Erythroblast (primary cell): ENCODE measurements at regions not wholly inside any gene's neighbourhood (a gene's known extent, or its start where the extent isn't known, plus 50 kb on each side); places are given as distances from the start of the nearest gene placed in this dataset.

ENCODE experiments used
- DNase-seq, 2 experiments: peaks; one replicate each; lab custom pipeline; 2025; lab: John Stamatoyannopoulos, UW
- GATA1 ChIP-seq: IDR thresholded peaks from 2 replicates; pipeline ENCODE4 v1.6.1; 2011; ENCODE audit warnings: low read depth, mild to moderate bottlenecking, control low read depth, low read length, moderate library complexity
- POLR2A ChIP-seq: IDR thresholded peaks from 2 replicates; pipeline ENCODE4 v1.6.1; 2011; ENCODE audit warnings: mild to moderate bottlenecking, low read length

- no peak for TF ChIP-seq GATA1
- no peak for TF ChIP-seq POLR2A
- DNase-seq, result no peak
Observed at GRCh38 chr12:93183940-93184671, 193.6 kb upstream of the NUDT4 start.

GRCh38 chr12:93184672-93185368 lies 192.9 kb upstream of the NUDT4 start:
- no peak for DNase-seq
- TF ChIP-seq GATA1, result no peak
- no peak for TF ChIP-seq POLR2A

GRCh38 chr12:93185369-93185741 lies 192.4 kb upstream of the NUDT4 start:
- TF ChIP-seq GATA1 (no peak), POLR2A (no peak)
- DNase-seq, result no peak

GRCh38 chr12:93186131-93186530 lies 191.6 kb upstream of the NUDT4 start:
- DNase-seq, result no peak
- TF ChIP-seq GATA1 (no peak), POLR2A (no peak)

- no peak for TF ChIP-seq GATA1
- no peak for TF ChIP-seq POLR2A
- DNase-seq, result no peak
Observed at GRCh38 chr12:93186621-93187020, 191.1 kb upstream of the NUDT4 start.

- DNase-seq, result no peak
Observed at GRCh38 chr12:93191423-93191822, 186.3 kb upstream of the NUDT4 start.

GRCh38 chr12:93191956-93192355 lies 185.8 kb upstream of the NUDT4 start:
- no peak for DNase-seq
- TF ChIP-seq POLR2A, result no peak
- TF ChIP-seq GATA1, result no peak

More at GRCh38 chr12:93191423-93191822, 186.3 kb upstream of the NUDT4 start:
- TF ChIP-seq GATA1 (no peak), POLR2A (no peak)

GRCh38 chr12:93192878-93193277 lies 184.8 kb upstream of the NUDT4 start:
- DNase-seq, result peak; percentile 47 to 69
- TF ChIP-seq GATA1, result no peak
- no peak for TF ChIP-seq POLR2A

GRCh38 chr12:93195511-93195910 lies 182.2 kb upstream of the NUDT4 start:
- no peak for DNase-seq

GRCh38 chr12:93197067-93197593 lies 180.6 kb upstream of the NUDT4 start:
- no peak for DNase-seq
- TF ChIP-seq GATA1, result no peak

More at GRCh38 chr12:93195511-93195910, 182.2 kb upstream of the NUDT4 start:
- TF ChIP-seq GATA1, result no peak
- TF ChIP-seq POLR2A, result no peak

GRCh38 chr12:93198086-93198485 lies 179.6 kb upstream of the NUDT4 start:
- no peak for TF ChIP-seq GATA1
- TF ChIP-seq POLR2A, result no peak
- DNase-seq, result no peak

GRCh38 chr12:93199831-93200236 lies 177.9 kb upstream of the NUDT4 start:
- TF ChIP-seq POLR2A, result no peak
- TF ChIP-seq GATA1, result no peak
- no peak for DNase-seq

- no peak for TF ChIP-seq GATA1
- TF ChIP-seq POLR2A, result no peak
- no peak for DNase-seq
Observed at GRCh38 chr12:93200291-93200917, 177.3 kb upstream of the NUDT4 start.

- TF ChIP-seq GATA1 (no peak), POLR2A (no peak)
- no peak for DNase-seq
Observed at GRCh38 chr12:93201990-93202389, 175.7 kb upstream of the NUDT4 start.
